HG03460 (cell line): ENCODE measurements at regions not wholly inside any gene's neighbourhood (a gene's known extent, or its start where the extent isn't known, plus 50 kb on each side); places are given as distances from the start of the nearest gene placed in this dataset.
A peak's percentile ranks its signal among the peaks of the same experiment; 100 is the strongest.

Source experiments
- ATAC-seq: cut with Tn5 transposase; IDR thresholded peaks from one replicate; pipeline ENCODE4 v1.9.1; 2021; ENCODE audit not compliant: unreplicated experiment

GRCh38 chr6:22045261-22045912 lies 251.4 kb downstream of the PRL start:
- no peak for ATAC-seq

- ATAC-seq = no peak
Measured at GRCh38 chr6:22049002-22049401, 247.8 kb downstream of the PRL start.

- no peak for ATAC-seq
Measured at GRCh38 chr6:22053391-22053997, 243.3 kb downstream of the PRL start.

GRCh38 chr6:22056398-22056797 lies 240.4 kb downstream of the PRL start:
- no peak for ATAC-seq

- no peak for ATAC-seq
Measured at GRCh38 chr6:22057962-22058361, 238.9 kb downstream of the PRL start.

GRCh38 chr6:22059126-22059525 lies 237.7 kb downstream of the PRL start:
- no peak for ATAC-seq

GRCh38 chr6:22059946-22060345 lies 236.9 kb downstream of the PRL start:
- no peak for ATAC-seq

- ATAC-seq = peak; percentile 75
Measured at GRCh38 chr6:22062807-22063408, 233.9 kb downstream of the PRL start.

- ATAC-seq = no peak
Measured at GRCh38 chr6:22064558-22064957, 232.3 kb downstream of the PRL start.

GRCh38 chr6:22067122-22067521 lies 229.7 kb downstream of the PRL start:
- ATAC-seq = no peak

- ATAC-seq = no peak
Measured at GRCh38 chr6:22067671-22068070, 229.2 kb downstream of the PRL start.

- peak; percentile 60 for ATAC-seq
Measured at GRCh38 chr6:22068561-22069305, 228.1 kb downstream of the PRL start.

GRCh38 chr6:22069306-22069800 lies 227.5 kb downstream of the PRL start:
- ATAC-seq = no peak

- no peak for ATAC-seq
Measured at GRCh38 chr6:22071270-22072041, 225.4 kb downstream of the PRL start.

GRCh38 chr6:22072949-22073348 lies 223.9 kb downstream of the PRL start:
- ATAC-seq = no peak

GRCh38 chr6:22073516-22074198 lies 223.2 kb downstream of the PRL start:
- ATAC-seq = no peak

GRCh38 chr6:22078288-22078687 lies 218.5 kb downstream of the PRL start:
- ATAC-seq = no peak

GRCh38 chr6:22078802-22079545 lies 217.9 kb downstream of the PRL start:
- ATAC-seq = no peak

GRCh38 chr6:22079783-22080182 lies 217.1 kb downstream of the PRL start:
- no peak for ATAC-seq

- peak; percentile 57 for ATAC-seq
Measured at GRCh38 chr6:22081709-22082108, 215.1 kb downstream of the PRL start.
